ENCODE measurements at regions not wholly inside any gene's neighbourhood (a gene's known extent, or its start where the extent isn't known, plus 50 kb on each side); places are given as distances from the start of the nearest gene placed in this dataset.

DNA sequence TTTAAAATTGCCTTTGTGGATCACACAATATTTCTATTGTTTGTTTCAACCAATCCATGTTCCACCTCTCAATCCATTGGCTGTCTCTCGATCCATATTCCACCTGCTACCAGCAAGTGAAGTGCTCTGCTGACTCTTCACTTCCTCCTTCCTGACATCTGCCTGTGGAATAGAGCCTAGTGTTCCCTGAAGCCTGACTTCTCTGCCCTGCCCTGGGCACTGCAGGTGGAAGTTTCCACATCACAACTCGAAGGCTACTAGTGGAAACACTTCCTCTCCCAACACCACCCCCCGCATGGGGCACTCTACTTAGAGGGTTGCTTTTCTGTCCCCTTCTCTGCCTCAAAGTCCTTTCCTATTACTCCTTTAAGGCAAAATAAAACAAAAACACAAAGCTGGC lies 563.8 kb upstream of the IGFBP3 start:
- DNase-seq: no peak

DNA sequence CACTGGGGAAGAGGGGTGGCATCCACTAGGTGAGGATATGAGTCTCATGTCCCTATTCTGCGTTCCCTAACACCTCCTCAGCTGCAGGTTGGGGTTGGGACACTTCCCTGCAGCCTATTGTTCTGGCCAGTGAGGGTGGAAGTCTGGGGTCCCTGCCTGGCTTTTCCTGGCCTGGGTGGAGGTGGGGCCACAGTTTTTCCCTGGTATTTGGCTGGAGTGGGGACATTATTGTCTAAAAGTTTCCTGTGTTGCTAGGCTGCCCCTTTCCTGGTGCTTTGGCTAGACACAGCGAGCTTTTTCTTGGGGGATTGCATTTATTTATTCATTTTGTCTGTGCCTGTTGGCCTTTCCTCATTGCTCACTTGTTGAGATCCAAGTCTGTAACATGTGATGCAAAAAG lies 559.5 kb upstream of the IGFBP3 start:
- DNase-seq: no peak

DNA sequence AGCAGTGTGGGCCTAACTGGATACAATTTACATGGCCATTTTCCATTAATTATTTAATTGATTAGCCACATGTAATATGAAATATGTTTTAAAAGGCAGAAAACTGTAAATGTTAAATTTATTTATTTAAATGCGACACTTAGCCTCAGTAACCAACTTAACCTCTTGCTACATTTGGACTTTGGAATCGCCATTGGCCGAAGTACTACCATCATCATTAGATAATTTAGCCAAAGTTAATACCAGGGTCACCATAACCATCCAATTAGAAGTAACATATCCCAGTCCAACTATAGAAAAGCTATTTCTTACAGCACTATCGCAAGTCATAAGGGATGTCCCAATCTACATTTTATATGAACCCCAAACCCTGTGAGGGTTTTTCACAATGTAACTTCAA lies 558.6 kb upstream of the IGFBP3 start:
- no peak for DNase-seq

DNA sequence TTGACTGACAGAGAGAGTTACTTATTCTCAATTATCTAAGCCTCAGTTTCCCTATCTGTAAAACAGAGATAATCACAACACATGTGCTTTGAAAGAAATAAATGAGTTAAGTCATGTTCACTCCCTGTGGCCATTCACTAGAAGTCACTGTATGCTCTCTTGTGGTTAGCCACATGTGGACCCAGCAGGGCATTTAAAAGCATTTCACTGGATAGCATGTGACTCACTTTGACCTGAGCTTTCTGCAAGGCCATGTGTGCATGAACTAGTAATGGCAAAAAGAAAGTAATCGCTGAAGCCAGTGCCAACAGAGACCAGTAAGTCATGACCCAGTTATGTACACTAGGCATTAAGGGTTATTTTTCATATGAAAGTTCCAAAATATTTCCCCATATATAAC lies 557.0 kb upstream of the IGFBP3 start:
- DNase-seq: no peak

DNA sequence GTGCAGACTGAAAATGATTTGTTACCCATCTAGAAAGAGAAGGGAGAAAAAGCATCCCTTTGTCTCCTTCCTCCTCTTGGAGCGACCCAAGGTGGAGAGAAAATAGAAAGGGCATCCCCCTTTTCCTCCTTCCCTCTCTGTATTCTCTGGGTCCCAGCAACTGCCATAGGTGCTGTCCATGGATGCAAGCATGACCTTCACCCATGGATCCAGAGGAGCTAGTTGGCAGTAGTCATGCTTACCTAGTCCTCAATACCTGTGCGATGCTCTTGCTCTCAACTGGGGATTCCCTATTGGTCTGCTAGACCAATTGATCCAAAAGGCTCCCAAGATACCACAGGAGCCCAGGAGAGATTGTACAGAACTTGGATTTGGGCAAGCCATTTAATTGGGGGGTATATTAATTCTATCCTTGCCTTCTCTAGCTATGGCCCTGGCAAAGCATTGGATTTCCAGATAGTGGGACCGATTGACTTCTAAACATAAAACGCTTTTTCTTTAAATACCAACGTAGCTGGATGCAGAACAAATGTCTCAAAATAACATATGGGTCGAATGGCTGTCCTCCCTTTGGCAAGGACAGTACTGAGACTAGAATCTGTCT lies 547.8 kb upstream of the IGFBP3 start:
- DNase-seq: peak in 3 of 4 experiments; percentile 8 to 47 (median 24)

DNA sequence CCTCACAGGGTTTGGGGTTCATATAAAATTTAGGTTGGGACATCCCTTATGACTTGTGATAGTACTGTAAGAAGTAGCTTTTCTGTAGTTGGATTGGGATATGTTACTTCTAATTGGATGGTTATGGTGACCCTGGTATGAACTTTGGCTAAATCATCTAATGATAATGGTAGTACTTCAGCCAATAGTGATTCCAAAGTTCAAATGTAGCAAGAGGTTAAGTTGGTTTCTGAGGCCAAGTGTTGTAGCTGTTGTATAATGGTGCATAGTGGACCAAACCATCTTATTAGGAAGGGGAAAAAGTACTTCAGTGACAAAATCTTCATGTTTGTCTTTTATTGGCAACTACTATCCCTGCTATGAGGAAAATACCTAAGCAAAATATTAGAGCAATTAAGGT lies 542.1 kb upstream of the IGFBP3 start:
- DNase-seq: no peak

DNA sequence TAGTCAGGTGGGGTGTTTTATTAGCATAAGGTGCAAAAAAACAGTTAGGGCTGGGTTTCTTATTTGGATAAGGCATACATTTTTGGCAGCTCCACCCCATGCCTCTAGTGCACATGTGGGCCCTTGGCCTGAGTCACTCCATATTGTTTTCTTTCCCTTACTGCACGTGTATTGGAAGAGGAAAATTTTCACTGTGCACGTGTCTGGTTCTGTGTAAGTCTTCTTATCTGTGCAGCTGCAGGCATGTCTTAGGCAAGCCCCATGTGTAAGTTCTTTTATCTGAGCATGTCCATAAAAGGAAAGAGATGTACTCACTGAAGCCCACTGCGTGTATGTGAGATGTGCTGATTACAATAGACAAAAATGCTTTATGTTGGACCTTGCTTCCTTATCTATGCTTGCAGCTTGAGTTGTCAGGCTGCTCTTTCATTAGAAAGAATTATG lies 540.3 kb upstream of the IGFBP3 start:
- DNase-seq: no peak

DNA sequence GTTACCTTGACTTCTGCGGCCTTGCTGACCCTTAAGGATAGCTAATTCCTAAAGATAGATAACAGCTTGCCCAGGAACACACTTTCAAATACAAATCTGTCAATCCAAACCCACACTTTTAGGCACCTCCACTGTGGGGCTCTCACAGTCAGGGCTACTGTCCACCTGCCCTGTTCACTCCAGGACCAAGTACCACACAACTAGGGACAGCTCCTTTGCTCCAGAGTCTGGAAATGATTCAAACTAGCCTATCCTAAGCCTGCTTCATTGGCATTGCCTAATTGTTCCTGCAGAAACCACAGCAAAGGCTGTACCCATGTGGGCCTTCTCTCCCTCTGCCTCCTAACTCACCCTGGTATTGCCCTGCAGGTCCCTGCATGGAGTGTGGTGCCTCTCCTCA lies 538.9 kb upstream of the IGFBP3 start:
- DNase-seq: no peak

DNA sequence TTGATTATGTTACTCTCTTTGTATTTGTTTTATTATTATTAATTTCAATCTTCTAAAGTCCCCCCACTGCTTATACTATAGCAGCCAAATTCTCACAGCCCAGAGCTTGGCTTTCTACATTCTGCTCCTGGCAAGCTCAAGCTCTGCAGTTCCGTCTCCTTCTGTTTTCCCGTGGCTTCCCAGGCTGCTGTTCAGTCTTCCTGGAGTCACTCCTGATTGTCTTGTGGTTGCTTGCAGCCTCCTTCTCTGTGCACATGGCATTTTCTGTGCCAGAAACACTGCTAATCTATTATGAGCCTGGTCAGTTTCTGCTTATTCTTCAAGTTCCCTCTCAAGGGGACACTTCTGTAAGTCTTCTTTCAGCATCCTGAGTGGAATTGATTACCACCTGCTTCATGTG lies 533.7 kb upstream of the IGFBP3 start:
- DNase-seq: no peak

DNA sequence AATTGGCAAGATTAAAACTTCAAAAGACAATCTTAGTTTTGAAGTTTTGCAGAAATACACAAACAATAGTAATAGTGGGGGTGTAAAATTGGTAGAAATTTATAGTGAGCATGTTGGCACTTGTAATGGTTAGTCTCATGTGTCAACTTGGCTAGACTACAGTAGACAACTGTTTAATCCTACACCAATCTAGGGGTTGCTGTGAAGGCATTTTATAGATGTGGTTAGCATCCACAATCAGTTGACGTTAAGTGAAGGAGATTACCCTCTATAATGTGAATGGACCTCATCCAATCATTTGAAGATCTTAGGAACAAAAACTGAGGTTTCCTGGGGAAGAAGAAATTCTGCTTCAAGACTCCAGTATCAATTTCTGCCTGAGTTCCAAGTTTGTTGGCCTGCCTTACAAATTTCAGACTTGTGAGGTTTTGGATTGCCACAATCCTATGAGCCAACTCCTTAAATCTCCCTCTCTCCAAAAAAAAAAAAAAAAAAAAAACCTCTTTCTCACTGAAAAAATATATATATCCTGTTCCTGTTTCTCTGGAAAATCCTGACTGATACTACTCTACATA lies 531.6 kb upstream of the IGFBP3 start:
- no peak for DNase-seq

DNA sequence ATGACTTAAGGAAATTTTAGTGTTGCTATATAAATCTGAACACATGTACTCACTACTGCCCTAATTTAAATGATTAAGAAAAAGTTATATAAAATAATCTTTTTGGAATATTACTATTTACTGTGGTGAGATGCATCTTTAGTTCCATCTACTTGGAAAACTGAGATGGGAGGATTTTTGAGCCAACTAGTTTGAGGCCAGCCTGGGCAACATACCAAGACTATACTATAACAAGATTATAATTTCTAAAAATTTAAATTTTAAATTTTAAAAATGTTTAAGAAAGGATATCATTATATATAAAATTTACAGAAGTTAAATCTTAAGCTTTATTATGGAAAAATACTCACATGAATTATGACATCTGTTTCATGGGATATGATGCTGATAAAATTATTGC lies 530.8 kb upstream of the IGFBP3 start:
- no peak for DNase-seq

DNA sequence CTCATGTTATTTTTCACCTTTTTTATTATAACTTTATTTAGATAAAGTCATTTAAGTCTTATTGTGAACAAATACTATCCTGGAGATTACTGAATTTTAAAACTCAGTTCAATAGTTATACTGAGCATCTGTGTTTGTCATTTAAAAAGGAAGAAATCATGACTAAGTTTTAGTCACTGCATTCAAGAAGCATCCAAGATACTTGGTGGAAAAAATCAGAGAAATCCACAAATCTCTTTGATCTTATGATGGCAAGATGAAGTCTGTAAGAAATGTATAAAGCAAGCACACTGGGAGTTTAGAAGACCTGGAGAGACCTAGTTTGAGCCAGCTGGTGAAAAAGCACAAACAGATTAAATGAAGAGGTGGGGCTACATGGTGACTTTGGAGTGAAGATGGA lies 529.8 kb upstream of the IGFBP3 start:
- DNase-seq: no peak

DNA sequence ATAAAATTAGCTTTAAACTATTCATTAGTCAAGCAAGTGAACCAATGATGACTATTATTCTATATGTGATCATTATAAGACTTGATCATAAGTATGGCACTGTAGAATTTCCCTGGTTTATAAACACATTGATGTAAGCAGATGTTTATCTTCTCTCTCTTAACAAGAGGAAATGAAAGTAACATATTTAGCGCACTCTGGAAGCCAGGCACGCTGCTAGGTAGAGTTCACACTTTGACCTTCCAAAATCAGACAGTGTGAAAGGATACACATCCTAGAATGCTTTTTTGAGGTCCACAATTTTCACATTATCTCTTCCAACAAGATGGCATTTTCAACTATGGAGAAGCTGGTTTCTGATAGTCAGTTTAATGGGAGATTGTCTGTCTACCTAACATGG lies 529.4 kb upstream of the IGFBP3 start:
- no peak for DNase-seq

DNA sequence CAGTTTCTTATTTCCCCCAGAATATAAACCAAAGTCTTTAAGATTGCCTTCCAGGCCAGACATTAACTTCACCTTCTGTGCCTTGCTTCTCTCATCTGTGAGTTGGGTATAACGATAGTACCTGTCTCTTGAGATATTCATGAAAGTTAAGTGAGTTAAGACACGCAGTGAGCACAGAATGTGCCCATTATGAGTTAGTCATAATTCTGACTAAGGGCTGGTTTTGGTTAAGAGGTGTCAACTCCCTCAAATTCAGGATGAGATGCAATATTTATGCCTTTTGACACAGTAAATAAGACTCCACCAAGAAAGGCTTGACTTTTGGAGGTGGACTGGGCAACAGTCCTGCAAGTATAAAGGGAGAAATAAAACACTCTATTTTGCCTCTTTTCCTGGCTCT lies 528.7 kb upstream of the IGFBP3 start:
- no peak for DNase-seq

DNA sequence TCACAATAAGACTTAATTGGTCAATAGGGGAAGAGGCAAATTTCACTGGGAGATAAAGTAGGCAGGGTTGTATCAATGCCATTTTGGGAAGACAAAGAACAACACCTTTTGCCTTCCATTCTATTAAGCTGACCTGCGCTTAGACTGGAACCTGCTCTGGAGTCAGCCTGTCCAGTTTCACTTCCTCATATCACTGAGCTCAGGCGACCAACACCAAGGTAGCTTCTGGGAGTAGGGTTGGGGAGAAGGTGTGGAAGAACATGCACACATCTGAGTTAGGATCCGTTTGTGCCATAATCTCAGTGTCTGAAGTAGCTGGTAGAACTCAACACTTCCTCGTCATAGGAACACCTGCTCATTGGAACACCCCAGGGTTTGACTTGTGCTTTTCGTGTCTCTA lies 527.4 kb upstream of the IGFBP3 start:
- DNase-seq: no peak

DNA sequence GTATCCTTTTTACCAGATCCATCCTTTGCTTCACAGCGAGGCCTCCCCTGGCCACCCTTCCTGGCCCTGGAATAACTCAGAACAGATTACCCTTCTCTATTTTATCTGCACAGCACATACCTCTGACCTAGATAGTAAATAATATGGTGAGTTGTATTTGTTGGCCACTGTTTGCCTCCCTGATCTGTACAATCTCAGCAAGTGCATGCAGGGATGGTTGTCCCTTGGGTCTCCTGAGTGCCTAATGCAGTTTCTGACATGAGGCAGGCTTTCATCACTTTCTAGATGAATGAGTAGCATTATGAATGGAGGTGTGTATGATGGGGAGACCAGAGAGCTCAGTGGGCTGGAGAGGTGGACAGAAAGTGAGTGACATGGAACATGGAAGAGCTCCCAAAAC lies 525.1 kb upstream of the IGFBP3 start:
- no peak for DNase-seq

DNA sequence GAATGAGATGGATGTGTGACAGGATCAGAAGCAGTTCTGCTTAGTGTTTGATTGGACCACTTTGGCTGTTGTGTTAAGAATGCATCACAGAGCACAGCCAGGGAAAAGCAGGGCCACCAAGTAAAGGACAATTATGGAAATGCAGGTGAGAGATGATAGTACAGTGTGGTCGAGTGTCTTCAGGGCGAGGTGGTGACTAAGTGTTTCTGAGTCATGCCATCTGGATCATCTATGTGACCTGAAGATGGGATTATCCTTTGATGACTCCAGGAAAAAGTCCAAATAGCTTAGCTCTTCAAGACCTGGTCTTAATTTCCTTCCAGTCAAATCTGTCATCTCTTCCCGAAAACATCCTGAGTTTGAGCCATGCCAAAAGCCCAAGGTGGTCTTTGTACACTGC lies 523.2 kb upstream of the IGFBP3 start:
- DNase-seq: no peak

DNA sequence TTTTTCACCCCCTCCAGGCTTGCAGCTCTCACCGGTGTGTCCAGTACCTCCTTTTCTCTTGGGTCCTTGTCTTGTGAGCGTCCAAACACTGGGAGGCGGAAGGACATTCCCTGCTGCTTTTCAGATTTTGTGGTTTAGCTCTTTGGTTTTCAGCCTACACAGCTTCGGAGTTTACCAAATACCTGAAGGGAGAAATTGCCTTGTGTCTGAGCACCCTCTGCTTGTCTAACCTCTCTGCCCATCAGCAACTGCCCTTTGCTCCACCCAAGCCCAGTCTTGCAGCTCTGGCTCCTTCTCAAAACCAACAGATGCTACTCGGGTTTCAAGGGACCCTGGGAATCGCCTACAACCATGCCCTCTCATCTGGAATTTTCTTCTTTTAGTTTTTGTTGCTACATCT lies 519.1 kb upstream of the IGFBP3 start:
- DNase-seq: no peak

DNA sequence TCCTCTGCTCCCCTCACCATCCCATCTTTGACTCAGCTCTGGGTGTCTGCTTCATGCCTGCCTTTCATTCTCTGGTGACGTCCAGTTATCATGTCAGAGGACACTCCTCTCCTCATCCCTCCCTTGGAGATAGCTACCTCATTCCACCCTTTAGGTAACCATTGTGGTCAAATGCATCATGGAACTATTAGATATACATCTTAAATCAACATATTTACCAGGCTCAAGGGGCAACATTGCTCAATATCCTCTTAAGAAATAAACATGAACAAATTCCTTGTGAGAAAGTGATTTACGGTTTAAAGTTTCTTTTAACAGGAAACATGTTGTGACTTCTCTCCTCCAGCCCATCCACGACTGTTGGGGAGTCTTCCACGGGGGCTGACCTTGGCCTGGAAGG lies 511.6 kb upstream of the IGFBP3 start:
- DNase-seq: no peak

DNA sequence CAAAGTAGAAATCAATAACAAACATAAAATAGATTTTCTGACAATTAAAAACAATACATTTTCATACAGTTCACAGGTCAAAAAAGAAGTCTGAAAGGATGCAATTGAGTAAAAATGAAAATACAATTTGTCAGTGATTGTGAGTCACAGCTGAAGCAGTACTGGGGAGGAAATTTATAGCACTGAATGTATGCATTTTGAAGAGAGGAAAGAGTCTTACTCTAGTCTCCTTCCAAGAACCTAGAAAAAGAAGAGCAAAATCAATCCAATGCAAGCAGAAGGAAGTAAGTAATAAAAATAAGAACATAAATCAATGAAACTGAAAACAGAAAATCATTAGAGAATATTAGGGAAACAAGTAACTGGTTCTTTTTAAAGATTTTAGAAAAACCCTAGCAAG lies 507.2 kb upstream of the IGFBP3 start:
- no peak for DNase-seq

DNA sequence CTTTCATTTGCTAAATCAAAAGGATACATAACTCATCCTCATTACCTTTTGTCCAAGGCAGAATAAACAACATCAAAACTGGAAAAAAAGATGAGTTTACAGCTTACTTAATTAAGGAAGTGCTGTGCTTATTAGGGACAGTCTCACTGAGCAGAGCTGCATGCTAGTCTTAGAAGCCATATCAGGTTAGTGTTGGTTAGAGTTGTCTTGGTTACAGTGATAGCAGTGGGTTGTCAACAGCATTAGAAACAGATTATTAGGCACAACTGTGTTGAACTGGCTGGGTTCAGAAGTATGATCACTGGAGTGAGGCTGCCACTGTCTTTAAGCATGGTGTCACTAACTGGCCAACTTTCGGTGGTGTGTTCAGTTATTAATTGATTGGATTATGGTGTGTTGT lies 503.9 kb upstream of the IGFBP3 start:
- no peak for DNase-seq

DNA sequence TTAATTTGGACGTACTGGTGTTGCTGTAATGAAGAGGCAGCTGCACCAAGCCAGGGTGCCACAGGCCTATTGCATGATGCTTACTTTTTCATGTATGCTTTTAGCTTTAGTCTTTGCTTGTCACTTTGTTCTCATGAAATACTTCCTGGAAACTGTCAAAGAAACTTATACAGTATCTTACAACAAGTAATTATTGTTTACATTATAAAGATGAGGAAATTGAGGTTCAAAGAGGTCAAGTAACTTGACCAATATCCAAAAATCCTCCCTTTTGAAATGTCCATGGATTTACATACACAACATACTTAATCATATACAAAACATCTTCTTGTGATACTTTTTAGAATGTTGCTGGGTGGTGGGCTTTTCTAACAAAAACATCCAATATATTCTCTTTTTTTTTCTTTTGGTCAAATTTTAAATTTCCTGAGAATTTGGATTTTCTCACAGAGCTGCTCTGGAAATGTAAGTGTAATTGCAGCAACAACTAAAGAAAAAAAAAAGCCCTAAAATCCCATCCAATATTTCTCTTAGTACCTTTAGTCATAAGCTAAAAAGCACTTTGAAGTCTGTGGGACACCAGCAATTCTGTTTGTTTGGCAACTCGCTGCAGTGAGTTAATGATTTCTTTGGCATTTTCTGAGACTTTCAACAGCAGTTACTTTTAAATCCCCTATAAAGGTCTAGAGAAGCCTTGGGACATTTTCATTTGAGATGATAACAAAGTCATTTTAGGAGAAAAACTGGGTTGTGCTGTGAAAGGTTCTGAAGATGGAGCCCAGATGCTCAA lies 500.6 kb upstream of the IGFBP3 start:
- DNase-seq: no peak

DNA sequence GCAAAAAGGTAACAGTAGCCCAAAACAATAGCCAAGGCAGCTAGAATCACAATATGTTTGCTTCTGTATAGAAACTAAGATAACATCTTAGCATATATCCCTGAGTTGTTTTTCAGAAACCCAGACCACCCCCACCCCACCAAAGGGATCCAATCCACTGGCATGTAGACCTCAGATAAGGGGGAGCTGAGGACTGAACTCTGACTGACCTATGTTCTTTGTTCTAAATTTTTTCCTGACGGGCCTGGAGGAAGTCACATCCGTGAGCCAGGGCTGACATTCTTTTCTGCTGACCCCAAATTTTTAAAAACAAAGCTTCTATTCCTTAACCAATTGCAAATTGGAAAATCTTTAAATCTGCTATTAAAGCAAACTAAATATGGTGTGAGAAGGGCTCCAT lies 493.9 kb upstream of the IGFBP3 start:
- no peak for DNase-seq

DNA sequence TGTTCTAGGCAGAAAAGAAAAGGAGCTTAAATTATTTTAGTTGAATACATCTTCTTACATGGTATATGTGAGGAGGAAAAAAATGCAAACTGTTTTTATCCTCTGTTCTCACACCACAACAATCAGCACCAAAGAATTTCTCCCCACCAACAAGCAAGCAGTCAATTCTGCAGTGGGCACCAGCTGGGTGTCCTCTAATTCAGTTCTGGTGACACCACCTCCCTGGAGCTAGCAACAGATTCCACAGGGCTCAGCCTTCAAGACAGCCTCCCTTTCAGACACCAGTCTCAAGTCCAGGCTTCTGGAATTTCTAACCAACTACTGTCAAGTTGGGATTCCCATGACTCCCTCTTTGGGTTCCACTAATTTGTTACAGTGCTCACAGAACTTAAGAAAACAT lies 490.2 kb upstream of the IGFBP3 start:
- no peak for DNase-seq

All from suppressor macrophage (primary cell).